ENCODE measurements at regions not wholly inside any gene's neighbourhood (a gene's known extent, or its start where the extent isn't known, plus 50 kb on each side); places are given as distances from the start of the nearest gene placed in this dataset.
A peak's percentile ranks its signal among the peaks of the same experiment; 100 is the strongest.
"Not testable (repeated sequence)": the region's sequence is repeated elsewhere in the genome, so short reads cannot be mapped to it uniquely, and the experiment has no call there.

- H3K79me2 ChIP-seq (ENCODE audit: control insufficient read depth, insufficient read depth, low read length); H3K4me2 ChIP-seq (ENCODE audit: control insufficient read depth, insufficient read depth); H3K9ac ChIP-seq (ENCODE audit: control insufficient read depth, insufficient read depth, low read length); in situ Hi-C loops (cut with MboI); H4K20me1 ChIP-seq (ENCODE audit: control insufficient read depth, insufficient read depth); H2AFZ ChIP-seq (ENCODE audit: control insufficient read depth, low read depth, low read length); H3K27me3 ChIP-seq (replicated peaks in 1 of 2; ENCODE audit: control insufficient read depth in 2 of 2, insufficient read depth in 2 of 2, low read length in 1 of 2); intact Hi-C loops (cut with micrococcal nuclease; ENCODE audit: unreplicated experiment); ATAC-seq; CTCF ChIA-PET; FAIRE-seq; H3K4me3 ChIP-seq; H3K4me1 ChIP-seq (ENCODE audit: control insufficient read depth, insufficient read depth, low read length); SMC1A ChIA-PET (ENCODE audit: uncharacterized antibody, unreplicated experiment); H3K27ac ChIP-seq (ENCODE audit: control insufficient read depth, insufficient read depth); BruUV-seq (replicated peaks); RAD21 ChIA-PET (ENCODE audit: unreplicated experiment); DNase-seq (ENCODE audit: low read depth, low spot score); POLR2A ChIA-PET; H3K36me3 ChIP-seq (ENCODE audit: control insufficient read depth in 2 of 2, insufficient read depth in 2 of 2, low read length in 1 of 2); H3K9me3 ChIP-seq (replicated peaks; ENCODE audit: control insufficient read depth, insufficient read depth, low read length): not testable (repeated sequence)
- peak; percentile 97 for TF ChIP-seq ZNF24 (IDR thresholded peaks at IDR 0.05)
- 0 out of 2 replicates have a peak, but pooled peaks have one; percentile 62 for TF ChIP-seq CBX3 (IDR thresholded peaks at IDR 0.05; ENCODE audit: borderline replicate concordance, low read depth)
- WGBS (ENCODE audit: insufficient coverage, insufficient replicate concordance, low lambda C conversion rate, missing lambda C conversion rate), result 27% methylated on average over 5 of the region's 5 CpGs
These were observed 140.2 kb upstream of the FOXD4L5 start for GRCh38 chr9:65425183-65425582.

GRCh38 chr9:65424437-65424984 lies 139.5 kb upstream of the FOXD4L5 start:
- DNase-seq (ENCODE audit: low read depth, low spot score); SMC1A ChIA-PET (ENCODE audit: uncharacterized antibody, unreplicated experiment); intact Hi-C loops (cut with micrococcal nuclease; ENCODE audit: unreplicated experiment); FAIRE-seq; H2AFZ ChIP-seq (ENCODE audit: control insufficient read depth, low read depth, low read length); H3K27me3 ChIP-seq (replicated peaks in 1 of 2; ENCODE audit: control insufficient read depth in 2 of 2, insufficient read depth in 2 of 2, low read length in 1 of 2); H4K20me1 ChIP-seq (ENCODE audit: control insufficient read depth, insufficient read depth); in situ Hi-C loops (cut with MboI); BruUV-seq (replicated peaks); H3K4me1 ChIP-seq (ENCODE audit: control insufficient read depth, insufficient read depth, low read length); ATAC-seq; H3K27ac ChIP-seq (ENCODE audit: control insufficient read depth, insufficient read depth); RAD21 ChIA-PET (ENCODE audit: unreplicated experiment); CTCF ChIA-PET; H3K79me2 ChIP-seq (ENCODE audit: control insufficient read depth, insufficient read depth, low read length); H3K4me3 ChIP-seq; H3K9me3 ChIP-seq (replicated peaks; ENCODE audit: control insufficient read depth, insufficient read depth, low read length); H3K9ac ChIP-seq (ENCODE audit: control insufficient read depth, insufficient read depth, low read length); H3K36me3 ChIP-seq (ENCODE audit: control insufficient read depth in 2 of 2, insufficient read depth in 2 of 2, low read length in 1 of 2); POLR2A ChIA-PET; H3K4me2 ChIP-seq (ENCODE audit: control insufficient read depth, insufficient read depth): not testable (repeated sequence)
- WGBS (ENCODE audit: insufficient coverage, insufficient replicate concordance, low lambda C conversion rate, missing lambda C conversion rate), result 16% methylated on average over 8 of the region's 8 CpGs

DNA sequence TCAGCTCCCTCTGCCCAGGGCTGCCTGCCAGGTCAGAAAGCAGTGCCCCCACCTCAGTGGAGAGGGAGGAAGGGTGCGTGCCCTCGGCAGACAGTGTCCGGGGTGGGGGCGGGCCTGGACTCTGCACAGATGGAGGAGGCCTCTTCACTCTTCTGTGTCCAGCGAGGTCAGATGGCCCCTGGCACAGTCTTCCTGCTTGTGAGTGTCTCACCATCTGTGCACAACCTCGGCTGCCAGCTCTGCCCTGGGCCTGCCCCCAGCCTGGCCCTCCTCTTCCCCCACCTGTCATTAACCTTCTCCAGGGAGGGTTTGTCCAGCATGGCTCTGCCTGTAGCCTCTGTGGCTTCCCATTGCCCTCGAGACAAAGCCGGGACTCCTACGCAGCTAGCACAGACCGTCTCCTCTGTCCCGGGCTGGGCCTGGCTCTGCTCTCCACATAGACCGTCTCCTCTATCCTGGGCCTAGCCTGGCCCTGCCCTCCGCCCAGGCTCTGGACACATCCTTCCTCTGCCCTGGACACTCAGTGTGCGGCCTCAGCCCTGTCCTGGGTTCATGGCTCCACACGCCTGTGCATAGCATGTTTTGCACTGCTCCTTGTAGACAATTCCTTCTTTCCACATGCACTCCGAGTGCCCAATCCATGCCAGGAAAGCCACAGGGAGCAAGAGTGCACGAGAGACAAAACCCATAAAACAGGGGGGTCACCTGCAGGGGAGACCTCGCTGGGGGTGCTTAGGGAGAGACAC lies 138.9 kb upstream of the FOXD4L5 start:
- H3K79me2 ChIP-seq (ENCODE audit: control insufficient read depth, insufficient read depth, low read length); H3K4me2 ChIP-seq (ENCODE audit: control insufficient read depth, insufficient read depth); H3K27ac ChIP-seq (ENCODE audit: control insufficient read depth, insufficient read depth); H4K20me1 ChIP-seq (ENCODE audit: control insufficient read depth, insufficient read depth); H3K36me3 ChIP-seq (ENCODE audit: control insufficient read depth in 2 of 2, insufficient read depth in 2 of 2, low read length in 1 of 2); ATAC-seq; H3K4me1 ChIP-seq (ENCODE audit: control insufficient read depth, insufficient read depth, low read length); intact Hi-C loops (cut with micrococcal nuclease; ENCODE audit: unreplicated experiment); DNase-seq (ENCODE audit: low read depth, low spot score); FAIRE-seq; POLR2A ChIA-PET; SMC1A ChIA-PET (ENCODE audit: uncharacterized antibody, unreplicated experiment); RAD21 ChIA-PET (ENCODE audit: unreplicated experiment); H3K27me3 ChIP-seq (replicated peaks in 1 of 2; ENCODE audit: control insufficient read depth in 2 of 2, insufficient read depth in 2 of 2, low read length in 1 of 2); in situ Hi-C loops (cut with MboI); CTCF ChIA-PET; H3K4me3 ChIP-seq; H2AFZ ChIP-seq (ENCODE audit: control insufficient read depth, low read depth, low read length); BruUV-seq (replicated peaks); H3K9me3 ChIP-seq (replicated peaks; ENCODE audit: control insufficient read depth, insufficient read depth, low read length); H3K9ac ChIP-seq (ENCODE audit: control insufficient read depth, insufficient read depth, low read length): not testable (repeated sequence)
- WGBS (ENCODE audit: insufficient coverage, insufficient replicate concordance, low lambda C conversion rate, missing lambda C conversion rate), result 49% methylated on average over 18 of the region's 18 CpGs

All from GM12878 (cell line).